Testis (tissue), 2 donors: ENCODE measurements at regions not wholly inside any gene's neighbourhood (a gene's known extent, or its start where the extent isn't known, plus 50 kb on each side); places are given as distances from the start of the nearest gene placed in this dataset.

Experiments
- POLR2A ChIP-seq: fragments of 450-650 bp; IDR thresholded peaks from one replicate; pipeline ENCODE4 v1.6.1; 2017; ENCODE audit warnings: antibody characterized with exemption, mild to moderate bottlenecking, moderate library complexity
- TF ChIP-seq, protein P1 (sequence below), 3 experiments: fragments of 450-650 bp in 2 of 3; fragments of 200-600 bp in 1 of 3; sonication (generic) in 1 of 3; IDR thresholded peaks; one replicate each; pipeline ENCODE4 v1.5.1; 2016 to 2019; ENCODE audit warnings: antibody characterized with exemption in 3 of 3, mild to moderate bottlenecking in 2 of 3, moderate library complexity in 1 of 3

GRCh38 chr6:126113261-126113660, 126.9 kb downstream of the TRMT11 start:
- no peak for TF ChIP-seq POLR2A
- TF ChIP-seq, protein P1, sequence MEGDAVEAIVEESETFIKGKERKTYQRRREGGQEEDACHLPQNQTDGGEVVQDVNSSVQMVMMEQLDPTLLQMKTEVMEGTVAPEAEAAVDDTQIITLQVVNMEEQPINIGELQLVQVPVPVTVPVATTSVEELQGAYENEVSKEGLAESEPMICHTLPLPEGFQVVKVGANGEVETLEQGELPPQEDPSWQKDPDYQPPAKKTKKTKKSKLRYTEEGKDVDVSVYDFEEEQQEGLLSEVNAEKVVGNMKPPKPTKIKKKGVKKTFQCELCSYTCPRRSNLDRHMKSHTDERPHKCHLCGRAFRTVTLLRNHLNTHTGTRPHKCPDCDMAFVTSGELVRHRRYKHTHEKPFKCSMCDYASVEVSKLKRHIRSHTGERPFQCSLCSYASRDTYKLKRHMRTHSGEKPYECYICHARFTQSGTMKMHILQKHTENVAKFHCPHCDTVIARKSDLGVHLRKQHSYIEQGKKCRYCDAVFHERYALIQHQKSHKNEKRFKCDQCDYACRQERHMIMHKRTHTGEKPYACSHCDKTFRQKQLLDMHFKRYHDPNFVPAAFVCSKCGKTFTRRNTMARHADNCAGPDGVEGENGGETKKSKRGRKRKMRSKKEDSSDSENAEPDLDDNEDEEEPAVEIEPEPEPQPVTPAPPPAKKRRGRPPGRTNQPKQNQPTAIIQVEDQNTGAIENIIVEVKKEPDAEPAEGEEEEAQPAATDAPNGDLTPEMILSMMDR (IDR thresholded peaks at IDR 0.05) = no peak
